PFSK-1 (cell line): ENCODE measurements at regions not wholly inside any gene's neighbourhood (a gene's known extent, or its start where the extent isn't known, plus 50 kb on each side); places are given as distances from the start of the nearest gene placed in this dataset.

Experiments used
- FOXP2 ChIP-seq: optimal IDR thresholded peaks from 2 replicates; pipeline ENCODE3; 2011; ENCODE audit warnings: borderline replicate concordance, control low read depth, inconsistent platforms; ENCODE audit not compliant: insufficient read depth; ENCODE audit errors: extremely low read length, extremely low read depth
- POLR2AphosphoS5 ChIP-seq: IDR thresholded peaks from 2 replicates; pipeline ENCODE4 v1.6.1; 2012; ENCODE audit warnings: low read depth, mild to moderate bottlenecking, control low read depth, low read length, moderate library complexity
- SIN3A ChIP-seq: IDR thresholded peaks from 2 replicates; pipeline ENCODE4 v1.6.1; 2012; ENCODE audit warnings: mild to moderate bottlenecking, low read length, moderate library complexity, borderline replicate concordance; ENCODE audit not compliant: insufficient read depth
- TAF1 ChIP-seq: IDR thresholded peaks from 2 replicates; pipeline ENCODE4 v1.6.1; 2012; ENCODE audit warnings: low read length, control low read depth, borderline replicate concordance; ENCODE audit not compliant: insufficient read depth
- TF ChIP-seq, protein P1 (sequence below), 2 experiments: IDR thresholded peaks; 2 replicates each; pipeline versions ENCODE4 v1.6.1 to v1.8.0; 2011 to 2012; ENCODE audit warnings: low read depth in 2 of 2, low read length in 2 of 2, control low read depth in 1 of 2, inconsistent platforms in 1 of 2, mild to moderate bottlenecking in 1 of 2, moderate library complexity in 1 of 2; ENCODE audit not compliant: insufficient read depth in 1 of 2

- TF ChIP-seq TAF1: no peak
- no peak for TF ChIP-seq POLR2AphosphoS5
- TF ChIP-seq, protein P1, sequence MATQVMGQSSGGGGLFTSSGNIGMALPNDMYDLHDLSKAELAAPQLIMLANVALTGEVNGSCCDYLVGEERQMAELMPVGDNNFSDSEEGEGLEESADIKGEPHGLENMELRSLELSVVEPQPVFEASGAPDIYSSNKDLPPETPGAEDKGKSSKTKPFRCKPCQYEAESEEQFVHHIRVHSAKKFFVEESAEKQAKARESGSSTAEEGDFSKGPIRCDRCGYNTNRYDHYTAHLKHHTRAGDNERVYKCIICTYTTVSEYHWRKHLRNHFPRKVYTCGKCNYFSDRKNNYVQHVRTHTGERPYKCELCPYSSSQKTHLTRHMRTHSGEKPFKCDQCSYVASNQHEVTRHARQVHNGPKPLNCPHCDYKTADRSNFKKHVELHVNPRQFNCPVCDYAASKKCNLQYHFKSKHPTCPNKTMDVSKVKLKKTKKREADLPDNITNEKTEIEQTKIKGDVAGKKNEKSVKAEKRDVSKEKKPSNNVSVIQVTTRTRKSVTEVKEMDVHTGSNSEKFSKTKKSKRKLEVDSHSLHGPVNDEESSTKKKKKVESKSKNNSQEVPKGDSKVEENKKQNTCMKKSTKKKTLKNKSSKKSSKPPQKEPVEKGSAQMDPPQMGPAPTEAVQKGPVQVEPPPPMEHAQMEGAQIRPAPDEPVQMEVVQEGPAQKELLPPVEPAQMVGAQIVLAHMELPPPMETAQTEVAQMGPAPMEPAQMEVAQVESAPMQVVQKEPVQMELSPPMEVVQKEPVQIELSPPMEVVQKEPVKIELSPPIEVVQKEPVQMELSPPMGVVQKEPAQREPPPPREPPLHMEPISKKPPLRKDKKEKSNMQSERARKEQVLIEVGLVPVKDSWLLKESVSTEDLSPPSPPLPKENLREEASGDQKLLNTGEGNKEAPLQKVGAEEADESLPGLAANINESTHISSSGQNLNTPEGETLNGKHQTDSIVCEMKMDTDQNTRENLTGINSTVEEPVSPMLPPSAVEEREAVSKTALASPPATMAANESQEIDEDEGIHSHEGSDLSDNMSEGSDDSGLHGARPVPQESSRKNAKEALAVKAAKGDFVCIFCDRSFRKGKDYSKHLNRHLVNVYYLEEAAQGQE (IDR thresholded peaks at IDR 0.05; ENCODE audit: insufficient read depth in 1 of 2, low read depth in 2 of 2, low read length in 2 of 2): no peak
- no peak for TF ChIP-seq FOXP2
- no peak for TF ChIP-seq SIN3A
These were observed 112.6 kb upstream of the MAPK10 start for GRCh38 chr4:86472377-86473019.

DNA sequence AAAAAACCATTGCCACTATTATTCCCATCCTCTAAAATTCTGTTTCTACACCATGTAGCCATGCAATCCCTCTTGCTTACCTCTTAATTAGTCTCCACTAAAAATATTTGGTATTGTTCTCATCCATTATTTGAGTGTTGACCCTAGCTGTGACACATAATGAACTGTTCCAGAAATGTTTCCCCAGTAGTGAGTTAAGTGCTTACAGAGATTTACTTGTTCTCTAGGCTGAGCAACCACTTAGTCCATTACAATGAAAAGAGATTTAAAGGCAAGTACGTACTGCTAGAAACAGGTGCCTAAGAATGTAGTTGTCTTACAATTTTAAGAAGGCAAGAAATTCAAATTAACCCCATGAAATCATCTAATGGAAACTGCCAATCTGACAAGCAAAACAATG lies 112.7 kb upstream of the PTPN13 start:
- TF ChIP-seq POLR2AphosphoS5 (no peak), SIN3A (no peak), FOXP2 (no peak), TAF1 (no peak)
- TF ChIP-seq, protein P1 (IDR thresholded peaks at IDR 0.05; ENCODE audit: insufficient read depth in 1 of 2, low read depth in 2 of 2, low read length in 2 of 2): no peak

DNA sequence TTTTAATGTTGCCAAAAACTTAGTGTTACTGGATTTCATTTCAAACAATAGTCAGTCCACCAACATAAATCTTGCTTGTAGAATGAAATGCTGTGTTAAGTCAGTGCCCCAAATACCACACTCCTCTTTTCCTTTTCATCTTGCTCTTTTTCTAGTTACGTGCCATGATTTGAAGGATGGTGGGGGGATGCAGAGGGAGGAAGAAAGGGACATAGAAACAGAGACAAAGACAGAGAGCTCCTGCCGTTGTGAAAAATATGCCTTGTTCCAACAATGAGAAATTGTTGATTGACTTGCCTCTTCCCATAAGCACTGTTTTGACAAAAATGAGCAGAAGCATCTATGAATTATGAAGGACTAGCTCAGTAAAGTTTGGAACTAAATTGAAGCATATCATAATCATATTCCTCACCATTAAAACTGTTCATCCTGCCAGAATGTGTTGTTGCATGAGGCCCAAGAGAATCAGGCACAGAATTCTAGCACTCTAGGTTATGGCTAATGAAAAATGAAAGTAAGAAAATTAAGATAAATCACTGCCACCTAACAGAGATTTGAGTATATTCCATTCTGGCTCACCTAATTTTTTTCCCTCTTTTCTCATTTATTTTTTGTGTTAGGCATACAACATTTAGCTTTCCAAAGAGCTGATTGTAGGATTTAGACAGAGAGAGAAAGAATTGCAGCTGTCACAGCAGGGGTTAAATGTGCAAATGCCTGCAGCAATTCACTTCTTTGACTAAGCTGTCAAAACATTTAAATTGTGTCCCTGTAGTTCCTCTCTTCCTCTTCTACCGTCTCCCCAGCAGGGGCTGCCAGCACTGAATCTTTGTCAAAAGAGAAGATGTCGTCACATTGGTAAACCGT lies 111.6 kb upstream of the PTPN13 start:
- TF ChIP-seq POLR2AphosphoS5 (no peak), SIN3A (0 out of 2 replicates have a peak, but pooled peaks have one; percentile 43), TAF1 (no peak)
- TF ChIP-seq, protein P1 (IDR thresholded peaks at IDR 0.05; ENCODE audit: insufficient read depth in 1 of 2, low read depth in 2 of 2, low read length in 2 of 2): no peak

GRCh38 chr4:86483173-86483490 lies 111.0 kb upstream of the PTPN13 start:
- TF ChIP-seq TAF1 (no peak), FOXP2 (no peak), SIN3A (no peak), POLR2AphosphoS5 (no peak)
- TF ChIP-seq, protein P1 (IDR thresholded peaks at IDR 0.05; ENCODE audit: insufficient read depth in 1 of 2, low read depth in 2 of 2, low read length in 2 of 2): no peak
